Heart left ventricle (tissue), 16 donors: ENCODE measurements at regions not wholly inside any gene's neighbourhood (a gene's known extent, or its start where the extent isn't known, plus 50 kb on each side); places are given as distances from the start of the nearest gene placed in this dataset.

Source experiments
- ATAC-seq, 4 donors: fragments of 200-7000 bp; cut with Tn5 transposase; one replicate each; pipeline ENCODE4 v1.9.1; 2020 to 2022; ENCODE audit warnings: moderate library complexity in 4 of 4, mild to moderate bottlenecking in 3 of 4, moderate number of reproducible peaks in 1 of 4
- DNase-seq, 5 donors: peaks; one replicate each; pipeline ENCODE4 v3.0.0-alpha.2; 2020
- H3K27ac ChIP-seq, 12 donors: fragments of 200-600 bp; sonication (generic) in 4 of 12; one replicate each; pipeline versions ENCODE4 v1.5.0 to v1.8.0; 2016 to 2022; ENCODE audit warnings: mild to moderate bottlenecking in 2 of 12
- H3K27me3 ChIP-seq, 9 donors: fragments of 200-600 bp; sonication (generic) in 2 of 9; one replicate each; pipeline versions ENCODE4 v1.5.1 to v1.8.0; 2016 to 2022; ENCODE audit warnings: mild to moderate bottlenecking in 3 of 9
- H3K36me3 ChIP-seq, 9 donors: fragments of 200-600 bp; sonication (generic) in 2 of 9; one replicate each; pipeline versions ENCODE4 v1.5.0 to v1.8.0; 2018 to 2022; ENCODE audit warnings: mild to moderate bottlenecking in 2 of 9
- H3K4me1 ChIP-seq, 12 donors: fragments of 200-600 bp; sonication (generic) in 4 of 12; one replicate each; pipeline versions ENCODE4 v1.5.0 to v1.8.0; 2016 to 2022; ENCODE audit warnings: mild to moderate bottlenecking in 3 of 12
- H3K4me3 ChIP-seq, 12 donors: fragments of 200-600 bp; sonication (generic) in 4 of 12; one replicate each; pipeline versions ENCODE4 v1.5.0 to v1.8.0; 2017 to 2022; ENCODE audit warnings: mild to moderate bottlenecking in 9 of 12, moderate library complexity in 4 of 12
- H3K9me3 ChIP-seq, 12 donors: fragments of 200-600 bp; sonication (generic) in 4 of 12; one replicate each; pipeline versions ENCODE4 v1.5.0 to v1.8.0; 2016 to 2022; ENCODE audit warnings: mild to moderate bottlenecking in 1 of 12
- POLR2A ChIP-seq, 2 donors: fragments of 450-650 bp; IDR thresholded peaks; one replicate each; pipeline ENCODE4 v1.6.1; 2017; ENCODE audit warnings: antibody characterized with exemption in 2 of 2, mild to moderate bottlenecking in 2 of 2, moderate library complexity in 2 of 2
- WGBS, 4 donors: extraction: QIAGEN DNeasy Blood & Tissue Kit in 2 of 4; methylation state at CpG; one replicate each; pipeline versions ENCODE4 v1.1.5 to v1.1.7; 2013 to 2018; 5-methylcytosine and 5-hydroxymethylcytosine counted together
- intact Hi-C, 10 donors: fragments of 100-400 bp; cut with DNase I; formaldehyde crosslinking; loops; one replicate each; pipeline versions ENCODE4 v1.11.1 to v1.14.2; 2022
- TF ChIP-seq, protein P1 (sequence below), 12 donors: fragments of 200-600 bp; sonication (generic) in 4 of 12; IDR thresholded peaks; one replicate each; pipeline versions ENCODE4 v1.5.0 to v1.8.0; 2018 to 2022; ENCODE audit warnings: antibody characterized with exemption in 12 of 12, mild to moderate bottlenecking in 5 of 12
- donor health status: ischemic (EF 13 %, LVEDD 7.1; RV severe dilation, severe dysfunction).
- donor health status: healthy with polysubstance abuse.
- donor health status: DM: no; HTN: yes; CAD: no.
- donor health status: DM: no; HTN: no; CAD: no.
- donor health status: ischemic (EF 25% LVEDD 6.9; RV normal size, moderate dysfunction).
- donor health status: ischemic (EF 25% LVEDD 5.7; RV mildly dilated, moderate dysfunction).
- donor health status: healthy.
- donor health status: DM: yes; HTN: yes; CAD: no.
- donor health status: ischemic (EF 35%, LVEDD 5.7; RV mildly dilated, moderate dysfunction).
- donor health status: nonischemic (EF 11% LVEDD 7.7; RV severe dilation, severe dysfunction).
- donor health status: DM: yes; HTN: yes; CAD: no.
- donor health status: PGD.
- donor health status: ischemic (EF 29% LVEDD 5.4; RV normal size, mild dysfunction).
- donor health status: nonischemic (EF 23%, LVEDD 6.1; RV moderate dilation, normal function).

DNA sequence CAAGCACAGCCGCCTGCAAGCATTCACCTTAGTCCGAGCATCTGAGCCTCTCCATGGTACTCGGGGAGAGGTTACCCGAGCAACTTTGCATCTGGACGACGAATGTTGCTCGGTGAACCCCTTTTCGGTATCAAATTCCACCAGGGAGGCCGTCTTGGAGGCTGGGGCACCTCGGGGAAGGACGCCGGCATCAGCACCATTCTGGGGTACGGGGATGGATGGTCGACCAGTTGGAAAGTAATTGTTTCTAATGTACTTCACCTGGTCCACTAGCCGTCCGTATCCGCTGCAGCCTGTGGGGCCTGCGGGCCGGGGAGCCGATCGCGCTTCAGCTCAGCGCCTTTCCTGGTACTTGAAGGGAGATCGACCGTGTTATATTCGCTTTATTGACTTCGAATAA lies 161.7 kb upstream of the RTL1 start:
- Histone ChIP-seq H3K27ac (no peak overlapping the region), H3K4me1 (no peaks in the 10 kb centered on the region), H3K9me3 (no peaks in the 10 kb centered on the region), H3K27me3 (peaks cover 0 to 8% (median 0%) of the 10 kb centered on the region in 9 donors), H3K36me3 (peaks cover 0 to 3% (median 0%) of the 10 kb centered on the region in 9 donors), H3K4me3 (no peak overlapping the region)
- ATAC-seq, result no peak
- peak in 1 of 5 donors; percentile 22 for DNase-seq
- TF ChIP-seq, protein P1, sequence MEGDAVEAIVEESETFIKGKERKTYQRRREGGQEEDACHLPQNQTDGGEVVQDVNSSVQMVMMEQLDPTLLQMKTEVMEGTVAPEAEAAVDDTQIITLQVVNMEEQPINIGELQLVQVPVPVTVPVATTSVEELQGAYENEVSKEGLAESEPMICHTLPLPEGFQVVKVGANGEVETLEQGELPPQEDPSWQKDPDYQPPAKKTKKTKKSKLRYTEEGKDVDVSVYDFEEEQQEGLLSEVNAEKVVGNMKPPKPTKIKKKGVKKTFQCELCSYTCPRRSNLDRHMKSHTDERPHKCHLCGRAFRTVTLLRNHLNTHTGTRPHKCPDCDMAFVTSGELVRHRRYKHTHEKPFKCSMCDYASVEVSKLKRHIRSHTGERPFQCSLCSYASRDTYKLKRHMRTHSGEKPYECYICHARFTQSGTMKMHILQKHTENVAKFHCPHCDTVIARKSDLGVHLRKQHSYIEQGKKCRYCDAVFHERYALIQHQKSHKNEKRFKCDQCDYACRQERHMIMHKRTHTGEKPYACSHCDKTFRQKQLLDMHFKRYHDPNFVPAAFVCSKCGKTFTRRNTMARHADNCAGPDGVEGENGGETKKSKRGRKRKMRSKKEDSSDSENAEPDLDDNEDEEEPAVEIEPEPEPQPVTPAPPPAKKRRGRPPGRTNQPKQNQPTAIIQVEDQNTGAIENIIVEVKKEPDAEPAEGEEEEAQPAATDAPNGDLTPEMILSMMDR (IDR thresholded peaks at IDR 0.05), result no peak
- TF ChIP-seq POLR2A (IDR thresholded peaks at IDR 0.05), result no peak
- 94 to 95% (median 95%) methylated on average over 27 of the region's 27 CpGs for WGBS, 4 donors
- intact Hi-C loops, result no loop called here

DNA sequence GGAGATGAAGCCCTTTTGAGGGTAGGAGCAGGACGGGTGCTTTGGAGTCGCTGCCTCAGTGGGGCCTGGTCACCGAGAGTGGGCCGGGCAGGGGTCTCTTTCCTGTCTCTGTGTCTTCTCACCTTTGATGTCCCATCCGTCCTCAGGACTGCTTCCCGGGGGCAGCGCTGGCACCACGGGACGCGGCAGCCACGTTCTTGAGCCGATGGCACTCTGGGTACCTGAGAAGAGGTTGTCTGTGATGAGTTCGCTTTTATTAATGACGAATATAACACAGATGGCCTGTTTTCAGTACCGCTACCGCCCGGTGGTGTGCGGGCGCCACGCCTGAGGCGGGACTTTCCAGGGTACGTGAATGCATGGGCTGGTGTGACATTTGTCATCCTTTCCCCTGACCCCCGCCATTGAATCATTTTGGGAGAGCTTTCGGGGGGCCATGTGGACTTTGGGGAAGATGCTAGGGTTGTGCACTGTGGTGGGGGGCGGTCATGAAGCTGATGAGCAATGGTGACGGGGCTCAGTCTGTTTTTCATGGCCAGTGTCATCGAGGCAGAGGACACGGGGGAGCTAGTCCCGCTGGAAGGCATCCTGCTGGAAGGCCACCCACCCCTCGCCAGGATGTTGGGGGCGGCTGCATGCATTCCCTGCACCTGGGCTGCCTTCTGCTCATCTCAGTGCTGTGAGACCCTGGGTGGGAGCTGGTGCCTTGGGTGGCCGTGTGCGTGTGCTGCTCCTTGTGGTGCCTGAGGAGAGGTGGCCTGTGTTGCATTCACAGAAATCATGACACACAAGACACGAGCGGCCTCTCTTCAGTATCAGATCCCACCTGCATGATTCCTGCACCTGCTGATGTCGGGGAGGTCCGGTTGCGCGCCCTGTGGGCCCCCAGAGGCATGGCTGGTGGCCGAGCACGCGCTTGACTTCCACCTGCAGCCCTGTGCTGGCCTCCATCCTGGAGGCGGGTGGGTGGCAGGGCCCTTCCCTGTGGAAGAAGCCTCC lies 162.5 kb upstream of the RTL1 start:
- Histone ChIP-seq H3K4me1 (no peaks in the 10 kb centered on the region), H3K36me3 (no peaks in the 10 kb centered on the region), H3K27ac (no peak overlapping the region), H3K27me3 (peaks cover 0 to 16% (median 0%) of the 10 kb centered on the region in 9 donors), H3K9me3 (no peaks in the 10 kb centered on the region), H3K4me3 (no peak overlapping the region)
- 92 to 95% (median 93%) methylated on average over 35 to 43 of the region's 43 CpGs for WGBS, 4 donors
- DNase-seq (peak in 1 of 5 donors; percentile 35), ATAC-seq (no peak)
- TF ChIP-seq, protein P1 (IDR thresholded peaks at IDR 0.05), result no peak
- TF ChIP-seq POLR2A (IDR thresholded peaks at IDR 0.05), result no peak
- intact Hi-C loops, result no loop called here

DNA sequence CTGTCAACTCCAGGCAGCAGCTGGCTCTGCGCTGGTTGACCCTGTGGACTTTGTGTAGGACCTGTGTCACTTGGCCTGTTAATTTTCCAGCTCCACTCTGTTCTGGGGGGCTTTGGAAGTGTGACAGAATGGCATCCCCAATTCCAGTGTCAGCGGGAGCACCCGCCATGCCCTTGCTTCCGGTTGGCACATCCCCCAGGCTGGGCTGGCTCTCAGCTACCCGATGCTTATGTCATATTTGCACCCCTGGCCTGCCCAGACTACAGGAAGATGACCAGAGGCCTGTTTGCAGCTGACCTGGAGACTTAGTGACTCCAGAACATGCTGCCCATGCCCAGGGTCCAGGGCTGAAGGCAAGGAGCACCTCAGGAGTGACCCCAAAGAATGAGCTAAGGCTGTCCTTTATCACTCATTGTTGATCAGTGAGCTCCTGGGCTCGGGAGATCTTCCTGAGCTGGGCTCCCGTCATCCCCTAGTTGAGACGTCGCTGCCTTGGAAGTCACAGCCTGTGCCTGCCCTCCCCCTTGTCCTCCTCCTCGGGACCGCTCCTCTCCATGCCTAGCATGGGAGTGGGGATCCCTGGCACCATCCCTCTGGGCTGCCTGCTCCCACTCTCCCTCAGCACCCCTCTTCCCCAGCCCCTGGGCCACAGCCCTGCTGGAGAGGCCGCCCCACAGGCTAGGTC lies 163.4 kb upstream of the RTL1 start:
- H3K36me3 ChIP-seq, result no peaks in the 10 kb centered on the region
- DNase-seq (peak in 2 of 5 donors; percentile 12 to 53), ATAC-seq (no peak)

More for the DNA sequence above, 163.4 kb upstream of the RTL1 start:
- no peaks in the 10 kb centered on the region for H3K9me3 ChIP-seq
- WGBS, 4 donors, result 89 to 91% (median 89%) methylated on average over 10 to 12 of the region's 12 CpGs
- no peak overlapping the region for H3K4me3 ChIP-seq
- H3K27ac ChIP-seq, result no peak overlapping the region
- TF ChIP-seq, protein P1 (IDR thresholded peaks at IDR 0.05), result no peak
- TF ChIP-seq POLR2A (IDR thresholded peaks at IDR 0.05), result no peak
- H3K4me1 ChIP-seq, result no peaks in the 10 kb centered on the region
- intact Hi-C loops, result no loop called here
- peaks cover 0 to 13% (median 2%) of the 10 kb centered on the region in 9 donors for H3K27me3 ChIP-seq
